M059J (cell line): ENCODE measurements at regions not wholly inside any gene's neighbourhood (a gene's known extent, or its start where the extent isn't known, plus 50 kb on each side); places are given as distances from the start of the nearest gene placed in this dataset.

Source experiments
- DNase-seq: peaks from one replicate; pipeline ENCODE4 v3.0.0-alpha.2; 2012; ENCODE audit warnings: low read depth

DNA sequence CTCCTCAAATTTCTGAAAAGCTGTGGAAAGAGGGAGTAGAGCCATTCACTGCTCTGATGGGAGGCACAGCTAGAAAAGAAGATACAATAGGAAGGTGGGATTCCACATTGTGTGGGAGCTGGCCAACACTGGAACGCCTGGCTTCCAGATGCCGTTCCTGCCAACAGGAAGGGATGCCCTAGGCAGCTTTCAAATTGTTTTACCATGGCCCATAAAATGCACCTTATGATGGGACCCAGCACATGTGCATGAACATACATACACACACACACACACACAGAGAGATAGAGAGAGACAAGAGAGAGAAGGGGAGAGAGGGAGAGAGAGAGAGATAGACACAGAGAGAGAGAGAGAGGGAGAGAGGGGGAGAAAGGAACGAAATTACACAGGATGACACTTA, 86.1 kb upstream of the BZW1 start:
- no peak for DNase-seq

DNA sequence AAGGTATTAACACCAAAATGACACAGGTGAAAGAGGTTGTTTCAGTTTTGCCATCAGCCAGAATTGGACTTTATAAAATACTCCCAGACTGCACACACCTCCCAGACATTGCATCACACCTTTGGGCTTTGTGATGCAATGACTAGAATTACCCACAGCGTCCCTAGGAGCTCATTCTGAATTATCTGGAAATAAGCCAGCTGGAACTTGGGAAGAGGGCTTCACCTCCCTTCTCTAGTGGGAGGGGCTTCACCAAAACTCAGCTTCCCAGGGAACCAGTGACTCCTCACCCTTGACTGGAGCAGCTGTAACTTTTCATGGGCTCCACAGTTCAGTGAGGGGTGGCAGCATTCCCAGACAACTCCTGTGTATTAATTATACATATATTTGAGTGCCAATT, 83.1 kb upstream of the BZW1 start:
- DNase-seq, result peak; percentile 18

DNA sequence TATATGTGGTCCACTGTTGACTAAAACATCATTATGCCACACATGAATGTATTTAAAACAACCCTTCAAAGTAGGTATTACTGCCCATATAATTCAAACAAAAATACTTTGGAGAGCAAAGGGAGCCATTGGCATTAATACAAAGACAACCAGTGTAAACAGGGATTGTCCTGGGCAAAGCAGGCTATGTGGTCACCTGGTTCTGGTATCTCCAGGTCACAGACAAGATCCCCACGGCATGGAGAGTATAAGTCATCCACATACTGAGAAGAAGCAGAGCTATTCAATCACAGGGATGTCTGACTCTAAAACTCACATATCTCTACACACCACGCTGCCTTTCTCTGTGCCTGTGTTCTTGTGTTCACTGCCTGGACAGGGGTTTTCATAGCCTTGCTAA, 81.4 kb upstream of the BZW1 start:
- no peak for DNase-seq

GRCh38 chr2:200730960-200731359, 80.8 kb upstream of the BZW1 start:
- DNase-seq, result no peak

- DNase-seq, result no peak
These were observed 78.8 kb upstream of the BZW1 start for GRCh38 chr2:200732866-200733265.

- DNase-seq, result no peak
These were observed 78.0 kb upstream of the BZW1 start for GRCh38 chr2:200733713-200734198.

- peak; percentile 39 for DNase-seq
These were observed 76.6 kb upstream of the BZW1 start for GRCh38 chr2:200735061-200735460.

DNA sequence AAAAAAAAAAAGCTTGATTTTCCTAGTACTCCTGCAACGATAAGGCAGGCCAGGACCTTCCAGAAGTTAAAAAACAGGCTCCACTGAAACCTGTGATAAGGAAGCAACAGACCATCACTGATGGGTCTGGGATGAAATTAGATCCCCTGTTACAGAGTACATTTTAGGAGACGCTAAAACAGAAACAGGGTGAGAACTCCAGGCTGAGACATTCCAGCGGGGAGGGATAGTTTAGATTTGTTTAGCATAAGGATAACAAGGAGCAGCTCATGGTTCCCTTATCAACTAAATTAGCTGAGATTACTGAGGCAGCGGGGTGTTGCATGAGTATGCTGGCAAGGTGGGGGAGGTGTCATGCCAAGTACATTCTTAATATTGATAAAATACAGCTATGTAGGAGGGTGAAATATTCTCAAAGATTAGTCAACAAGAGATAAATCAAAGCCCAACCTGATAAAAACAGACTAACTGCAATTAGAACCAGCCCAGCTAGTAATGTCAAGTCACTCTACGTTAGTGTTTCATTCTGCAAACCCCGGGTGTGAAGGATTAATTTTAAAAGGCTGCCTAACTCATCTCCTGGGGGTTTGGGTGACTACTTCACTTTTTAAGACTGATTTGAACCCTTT, 75.0 kb upstream of the BZW1 start:
- no peak for DNase-seq

DNA sequence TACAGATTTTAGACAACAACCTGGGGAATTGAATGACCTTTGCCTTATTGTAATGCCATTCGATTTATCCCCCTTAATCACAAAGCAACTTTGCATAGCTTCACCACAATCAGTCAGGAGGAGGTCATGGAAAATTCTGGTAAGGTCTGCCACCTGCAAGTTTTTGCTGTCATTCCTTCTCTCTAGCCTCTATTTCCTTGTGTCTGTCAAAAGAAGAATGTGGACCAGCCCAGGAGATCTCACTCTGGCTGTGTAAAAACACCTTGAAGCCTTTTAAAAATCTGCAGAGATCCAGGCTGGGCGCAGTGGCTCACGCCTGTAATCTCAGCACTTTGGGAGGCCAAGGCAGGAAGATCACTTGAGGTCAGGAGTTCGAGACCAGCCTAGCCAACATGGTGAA, 74.1 kb upstream of the BZW1 start:
- DNase-seq, result no peak

GRCh38 chr2:200738590-200738989, 73.1 kb upstream of the BZW1 start:
- DNase-seq, result no peak

GRCh38 chr2:200740907-200741306, 70.8 kb upstream of the BZW1 start:
- DNase-seq, result no peak

DNA sequence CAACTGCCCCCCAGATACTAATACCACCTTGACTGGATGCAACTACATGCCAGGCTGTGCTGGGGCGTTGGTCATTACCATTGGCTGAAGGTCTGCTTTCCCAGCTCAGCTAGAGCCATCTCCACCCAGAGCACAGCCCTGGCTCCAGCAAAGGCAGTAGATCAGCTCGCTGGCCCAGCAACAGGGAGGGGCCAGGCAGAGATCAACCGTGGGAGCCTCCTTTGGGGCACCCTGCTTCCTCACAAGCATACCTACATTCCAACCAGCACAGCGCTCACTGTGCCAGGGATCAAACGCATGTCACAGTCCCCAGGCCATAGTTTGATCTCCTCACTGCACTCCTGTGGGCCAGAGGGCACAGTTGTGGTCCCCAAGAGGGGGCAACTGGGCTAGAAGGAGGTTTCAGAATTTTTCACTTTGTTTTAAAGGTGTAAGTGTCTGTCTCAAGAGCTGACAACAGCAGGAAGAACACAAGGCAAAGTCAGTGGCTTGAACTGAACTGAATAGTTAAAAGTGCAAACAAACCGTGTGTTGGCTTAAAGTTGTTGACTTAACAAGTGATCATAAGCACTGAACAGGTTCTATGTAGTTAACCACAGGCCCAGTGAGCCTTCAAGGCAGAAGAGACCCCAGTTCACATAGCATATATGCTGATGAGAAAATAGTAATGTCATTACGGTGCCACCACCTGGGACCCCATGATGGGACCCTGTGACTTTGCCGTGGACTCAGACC, 70.1 kb upstream of the BZW1 start:
- no peak for DNase-seq

GRCh38 chr2:200742426-200742825, 69.3 kb upstream of the BZW1 start:
- DNase-seq, result no peak

DNA sequence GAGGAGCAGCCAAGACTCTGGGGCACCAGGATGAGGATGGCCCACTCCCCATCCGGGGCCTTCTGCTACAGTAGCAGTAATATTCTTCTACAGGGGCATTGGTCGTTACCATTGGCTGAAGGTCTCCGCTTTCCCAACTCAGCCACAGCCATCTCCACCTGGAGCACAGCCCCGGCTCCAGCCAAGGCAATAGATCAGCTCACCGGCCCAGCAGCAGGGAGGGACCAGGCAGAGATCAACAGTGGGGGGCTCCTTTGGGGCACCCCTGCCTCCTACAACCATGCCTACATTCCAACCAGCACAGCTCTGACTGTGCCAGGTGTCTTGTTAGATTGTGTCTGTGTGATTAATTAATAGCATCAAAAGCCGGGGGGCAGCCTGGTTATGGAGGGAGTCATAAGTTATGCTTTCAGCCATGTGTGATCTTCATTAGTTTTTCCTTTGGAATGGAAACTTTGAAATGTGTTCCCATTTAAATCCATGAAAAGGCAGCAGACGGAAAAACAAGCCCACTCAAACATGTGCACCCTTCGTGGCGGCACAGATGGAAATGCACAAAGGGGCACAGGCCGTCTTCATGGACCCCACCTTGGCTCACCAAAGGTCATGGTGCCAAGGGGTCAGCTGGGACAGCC, 68.6 kb upstream of the BZW1 start:
- DNase-seq, result no peak

DNA sequence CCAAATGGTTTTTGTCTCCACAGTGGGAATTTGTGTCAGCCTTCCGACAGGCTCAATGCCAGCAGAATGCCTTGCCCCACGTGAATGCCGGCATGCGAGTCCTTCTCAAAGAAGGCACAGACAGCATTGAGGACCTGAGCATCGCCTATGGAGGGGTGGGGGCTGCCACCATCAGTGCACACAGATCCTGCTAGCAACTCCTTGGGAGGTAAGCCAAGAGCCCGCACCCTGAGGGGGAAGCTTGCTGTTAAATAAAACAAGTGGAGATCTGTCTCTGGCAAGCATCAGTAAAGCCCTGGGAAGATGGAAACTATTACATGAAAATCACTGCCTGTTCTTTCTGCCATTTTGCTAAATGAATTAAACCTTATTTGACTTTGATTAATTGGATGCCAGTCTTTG, 67.5 kb upstream of the BZW1 start:
- DNase-seq, result no peak

- no peak for DNase-seq
These were observed 65.4 kb upstream of the BZW1 start for GRCh38 chr2:200746301-200746700.

DNA sequence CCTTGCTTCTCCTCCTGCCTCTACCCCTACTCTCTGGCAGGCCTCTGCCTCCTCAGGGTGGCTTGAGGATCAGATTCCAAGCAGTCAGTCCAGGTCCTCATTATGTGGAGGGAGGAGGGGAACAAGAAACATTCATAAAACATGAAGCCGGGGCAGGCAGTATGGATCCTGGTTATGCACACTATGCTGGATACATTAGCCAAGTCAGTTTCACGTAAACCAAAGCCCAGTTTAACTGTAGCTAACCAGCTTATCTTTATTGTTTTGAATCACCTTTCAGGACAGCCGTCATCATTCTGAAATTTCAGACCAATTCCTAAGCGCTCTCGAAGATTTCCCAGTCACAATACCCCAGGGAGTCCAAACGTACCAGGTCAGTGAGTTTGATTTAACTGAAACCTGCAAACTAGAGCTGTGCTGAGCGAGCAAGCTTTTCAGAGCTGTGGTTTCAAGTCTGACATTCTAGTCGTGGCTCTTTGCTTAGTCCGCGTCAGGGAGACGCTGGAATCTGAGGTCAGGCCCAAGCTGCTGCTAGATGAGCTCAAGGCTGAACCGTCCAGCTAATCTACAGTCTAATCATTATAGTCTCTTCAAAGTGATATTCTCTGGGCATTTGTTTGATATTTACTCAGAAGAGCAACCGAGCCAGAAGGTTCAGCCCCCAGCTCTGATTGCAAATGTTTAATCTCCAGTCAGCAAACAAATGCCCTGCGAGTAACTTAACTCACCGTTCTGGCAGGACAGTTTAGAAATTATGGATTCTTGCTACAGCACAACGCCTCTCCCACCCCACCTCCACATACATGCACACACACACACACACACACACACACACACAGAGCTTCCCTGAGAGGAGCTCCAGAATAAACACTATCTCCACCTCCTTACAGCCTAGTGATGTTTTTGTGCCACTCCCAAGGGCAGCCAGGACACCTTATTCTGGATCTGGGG, 63.8 kb upstream of the BZW1 start:
- peak; percentile 90 for DNase-seq

GRCh38 chr2:200748779-200749178, 62.9 kb upstream of the BZW1 start:
- peak; percentile 17 for DNase-seq

GRCh38 chr2:200749631-200750322, 61.9 kb upstream of the BZW1 start:
- peak; percentile 32 for DNase-seq

DNA sequence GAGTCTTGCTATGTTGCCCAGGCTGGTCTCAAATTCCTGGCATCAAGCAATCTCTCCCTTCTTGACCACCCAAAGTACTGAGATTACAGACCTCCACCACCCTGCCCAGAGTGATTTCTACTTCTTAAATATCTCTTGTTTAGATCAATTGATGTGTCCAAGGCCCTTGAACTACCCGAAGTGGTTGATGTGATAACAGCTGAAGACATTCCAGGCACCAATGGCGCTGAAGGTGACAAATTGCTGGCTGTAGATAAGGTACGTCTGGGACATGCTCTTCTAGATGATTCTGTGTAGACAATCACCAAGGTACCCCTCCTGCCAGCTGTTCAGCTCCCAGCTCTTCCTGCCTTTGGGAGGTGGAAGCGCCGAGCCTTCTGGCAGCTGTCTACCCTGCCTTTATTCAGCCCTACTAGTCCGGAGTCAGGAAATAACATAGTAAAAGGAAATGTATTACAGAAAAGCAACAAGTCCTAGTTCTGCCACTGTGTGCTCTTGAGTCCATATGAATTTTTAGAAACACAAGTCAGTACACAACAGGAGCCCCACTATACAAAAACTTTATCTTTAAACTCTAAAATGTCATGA, 61.3 kb upstream of the BZW1 start:
- no peak for DNase-seq

GRCh38 chr2:200751786-200752185, 59.9 kb upstream of the BZW1 start:
- no peak for DNase-seq
